K562 (cell line): ENCODE measurements at regions not wholly inside any gene's neighbourhood (a gene's known extent, or its start where the extent isn't known, plus 50 kb on each side); places are given as distances from the start of the nearest gene placed in this dataset.
A peak's percentile ranks its signal among the peaks of the same experiment; 100 is the strongest.

Experiments
- ATAC-seq: fragments of 200-7000 bp; cut with Tn5 transposase; 3 replicates; pipeline ENCODE4 v1.9.1; 2020; ENCODE audit warnings: moderate library complexity
- BruUV-seq: library from RNA; stranded (reverse); fragments of 400-500 nt; replicated peaks from 2 replicates; lab custom pipeline; 2021; lab: Mats Ljungman, UMichigan
- CTCF ChIA-PET: fragments of 300-600 bp; formaldehyde crosslinking; extraction: SDS; loops from one replicate; lab custom pipeline; 2021; ENCODE audit warnings: low intra/inter-chr PET ratio; lab: Yijun Ruan, JAX
- POLR2A ChIA-PET: fragments of 300-600, 350-650 bp; sonication (Branson Sonifier 250); formaldehyde crosslinking; extraction: SDS; loops from one replicate; lab custom pipeline; 2021; ENCODE audit warnings: antibody characterized with exemption, inconsistent platforms; lab: Yijun Ruan, JAX
- DNase-seq, 4 experiments: peaks; one replicate each; pipeline versions ENCODE4 v3.0.0 to v3.0.0-alpha.2; 2011 to 2018; ENCODE audit warnings: low spot score in 3 of 4, mixed read lengths in 3 of 4; ENCODE audit errors: extremely low read depth in 1 of 4
- FAIRE-seq: peaks from 2 replicates; lab custom pipeline; 2011; peaks lifted over from hg19 to GRCh38; lab: Jason Lieb, UNC
- H2AFZ ChIP-seq: 2 replicates; pipeline ENCODE4 v1.6.0; 2011; ENCODE audit warnings: low read depth, low read length, control low read depth, inconsistent platforms
- H3K27ac ChIP-seq: fragments of 200-600 bp; 3 replicates; pipeline ENCODE4 v1.8.0; 2011; ENCODE audit warnings: low read depth, mild to moderate bottlenecking, control low read depth, inconsistent platforms, low read length, moderate library complexity, mixed read lengths; ENCODE audit errors: extremely low read depth
- H3K27me3 ChIP-seq, 2 experiments: fragments of 300-600 bp in 1 of 2; 2 replicates in 1 of 2; 3 replicates in 1 of 2; pipeline versions ENCODE4 v1.6.0 to v1.8.0; 2011; ENCODE audit warnings: inconsistent platforms in 2 of 2, low read length in 2 of 2, mild to moderate bottlenecking in 1 of 2, mixed read lengths in 1 of 2, moderate library complexity in 1 of 2; ENCODE audit not compliant: control insufficient read depth in 2 of 2, insufficient read depth in 2 of 2
- H3K36me3 ChIP-seq: fragments of 300-600 bp; 3 replicates; pipeline ENCODE4 v1.8.0; 2011; ENCODE audit warnings: mild to moderate bottlenecking, low read length, inconsistent platforms; ENCODE audit not compliant: control insufficient read depth, insufficient read depth
- H3K4me1 ChIP-seq, 2 experiments: fragments of 200-600 bp in 1 of 2; replicated peaks in 1 of 2; 2 replicates in 1 of 2; 3 replicates in 1 of 2; pipeline versions ENCODE4 v1.5.1 to v1.8.0; 2011; ENCODE audit warnings: inconsistent platforms in 2 of 2, low read length in 2 of 2, mild to moderate bottlenecking in 1 of 2, mixed read lengths in 1 of 2, moderate library complexity in 1 of 2; ENCODE audit not compliant: control insufficient read depth in 2 of 2, insufficient read depth in 2 of 2
- H3K4me2 ChIP-seq: 2 replicates; pipeline ENCODE4 v1.6.1; 2011; ENCODE audit warnings: low read length, control low read depth, inconsistent platforms, mixed read lengths; ENCODE audit not compliant: insufficient read depth
- H3K4me3 ChIP-seq: fragments of 200-600 bp; sonication (generic), shearing (Covaris generic); 2 replicates; pipeline ENCODE4 v1.5.1; 2016; ENCODE audit warnings: control low read depth, inconsistent platforms
- H3K79me2 ChIP-seq: fragments of 200-600 bp; 3 replicates; pipeline ENCODE4 v1.8.0; 2011; ENCODE audit warnings: low read length, inconsistent platforms; ENCODE audit not compliant: control insufficient read depth, insufficient read depth
- H3K9ac ChIP-seq, 2 experiments: 2 replicates each; pipeline versions ENCODE4 v1.6.0 to v1.6.1; 2011; ENCODE audit warnings: low read depth in 2 of 2, low read length in 2 of 2, control low read depth in 1 of 2, inconsistent platforms in 1 of 2, mild to moderate bottlenecking in 1 of 2, mixed read lengths in 1 of 2; ENCODE audit not compliant: insufficient read depth in 1 of 2
- H3K9me1 ChIP-seq: one replicate; pipeline ENCODE4 v1.6.0; 2011; ENCODE audit warnings: inconsistent platforms, mild to moderate bottlenecking, low read length, moderate library complexity; ENCODE audit not compliant: control insufficient read depth, insufficient read depth
- H3K9me3 ChIP-seq: replicated peaks from 2 replicates; pipeline ENCODE4 v1.5.1; 2011; ENCODE audit warnings: low read depth, low read length, inconsistent platforms; ENCODE audit not compliant: control insufficient read depth, insufficient read depth
- H4K20me1 ChIP-seq: replicated peaks from 2 replicates; pipeline ENCODE4 v1.6.1; 2011; ENCODE audit warnings: low read length, inconsistent platforms, mixed read lengths; ENCODE audit not compliant: control insufficient read depth, insufficient read depth
- KLF13 ChIP-seq: fragments of 450-650 bp; IDR thresholded peaks from 2 replicates; pipeline ENCODE4 v1.6.1; 2016; ENCODE audit warnings: missing genetic modification characterization, low read depth, mild to moderate bottlenecking, missing compliant biosample characterization, moderate library complexity, borderline replicate concordance
- PHTF2 ChIP-seq: fragments of 250-450 bp; sonication (Bioruptor Pico); IDR thresholded peaks from 2 replicates; pipeline ENCODE4 v1.5.0; 2021; ENCODE audit warnings: mild to moderate bottlenecking
- RFX1 ChIP-seq: fragments of 450-650 bp; IDR thresholded peaks from 2 replicates; pipeline ENCODE4 v1.6.1; 2016; ENCODE audit warnings: mild to moderate bottlenecking, moderate library complexity
- TCFL5 ChIP-seq: fragments of 250-450 bp; sonication (Bioruptor Pico); conservative IDR thresholded peaks from 2 replicates; pipeline ENCODE4 v1.6.1; 2021; ENCODE audit warnings: mild to moderate bottlenecking, moderate library complexity, matching md5 sums
- TFE3 ChIP-seq: fragments of 450-650 bp; formaldehyde crosslinking; IDR thresholded peaks from 2 replicates; pipeline ENCODE4 v1.4.0; 2020; ENCODE audit warnings: mild to moderate bottlenecking, mixed read lengths
- XRCC3 ChIP-seq: fragments of 450-650 bp; IDR thresholded peaks from 2 replicates; pipeline ENCODE4 v1.6.1; 2017; ENCODE audit warnings: mild to moderate bottlenecking, moderate library complexity
- ZNF134 ChIP-seq: fragments of 250-450 bp; sonication (Bioruptor Pico); conservative IDR thresholded peaks from 2 replicates; pipeline ENCODE4 v1.4.0; 2020
- ZNF444 ChIP-seq: fragments of 250-450 bp; sonication (Bioruptor Pico); IDR thresholded peaks from 2 replicates; pipeline ENCODE4 v1.4.0; 2020; ENCODE audit warnings: mild to moderate bottlenecking, moderate library complexity
- WGBS: fragments of 100-300 bp; shearing (Covaris generic); methylation state at CpG from one replicate; pipeline ENCODE4 v1.1.6; 2016; ENCODE audit warnings: low coverage, mixed read lengths; ENCODE audit not compliant: insufficient coverage; ENCODE audit errors: missing lambda C conversion rate; 5-methylcytosine and 5-hydroxymethylcytosine counted together
- in situ Hi-C: fragments of 300-500 bp; cut with MboI; formaldehyde crosslinking; loops from 4 replicates; pipeline ENCODE4 v1.15.0; 2018; ENCODE audit warnings: inconsistent platforms, mixed read lengths
- intact Hi-C: fragments of 100-400 bp; cut with micrococcal nuclease; formaldehyde crosslinking; loops from 2 replicates; pipeline ENCODE4 v1.14.2; 2022

DNA sequence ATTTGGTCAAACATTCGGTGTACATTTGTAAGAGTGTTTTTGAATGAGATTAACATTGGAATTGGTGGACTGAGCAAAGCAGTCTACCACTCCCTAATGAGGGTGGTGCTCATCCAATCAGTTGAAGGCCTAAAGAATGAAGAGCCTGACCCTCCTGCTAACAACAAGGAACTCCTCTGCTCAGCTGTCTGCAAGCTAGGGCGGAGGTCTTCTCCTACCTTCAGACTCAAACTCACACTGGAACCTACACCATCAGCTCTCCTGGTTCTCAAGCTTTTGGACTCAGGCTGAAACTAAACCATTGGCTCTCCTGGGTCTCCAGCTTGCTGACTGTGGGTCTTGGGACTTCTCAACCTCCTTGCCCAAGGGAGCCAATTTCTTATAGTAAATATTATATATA lies 55.5 kb upstream of the NPAS2 start:
- FAIRE-seq = no peak
- TF ChIP-seq ZNF134 (CRISPR knock-in tag) (peak; percentile 45; the same call in 1 of the 2 replicates), PHTF2 (CRISPR knock-in tag) (no peak), TCFL5 (CRISPR knock-in tag) (no peak), XRCC3 (no peak), ZNF444 (CRISPR knock-in tag) (no peak), RFX1 (no peak)
- Histone ChIP-seq H3K27ac (no peak overlapping the region), H2AFZ (no peak overlapping the region), H3K9me1 (no peaks in the 10 kb centered on the region), H3K4me2 (no peak overlapping the region), H3K36me3 (no peaks in the 10 kb centered on the region), H4K20me1 (no peaks in the 10 kb centered on the region), H3K79me2 (no peaks in the 10 kb centered on the region), H3K4me1 (no peaks in the 10 kb centered on the region), H3K27me3 (peaks cover 0 to 6% of the 10 kb centered on the region in 2 experiments; a peak in 1 of 5 replicates), H3K9ac (no peak overlapping the region), H3K9me3 (no peaks in the 10 kb centered on the region), H3K4me3 (no peak overlapping the region)
- DNase-seq = no peak
- no TSS peak for BruUV-seq
- POLR2A ChIA-PET = no interaction called here
- 7% methylated on average over 2 of the region's 2 CpGs for WGBS
- CTCF ChIA-PET = no interaction called here
- intact Hi-C loops = no loop called here
- in situ Hi-C loops = no loop called here
- no peak for ATAC-seq

DNA sequence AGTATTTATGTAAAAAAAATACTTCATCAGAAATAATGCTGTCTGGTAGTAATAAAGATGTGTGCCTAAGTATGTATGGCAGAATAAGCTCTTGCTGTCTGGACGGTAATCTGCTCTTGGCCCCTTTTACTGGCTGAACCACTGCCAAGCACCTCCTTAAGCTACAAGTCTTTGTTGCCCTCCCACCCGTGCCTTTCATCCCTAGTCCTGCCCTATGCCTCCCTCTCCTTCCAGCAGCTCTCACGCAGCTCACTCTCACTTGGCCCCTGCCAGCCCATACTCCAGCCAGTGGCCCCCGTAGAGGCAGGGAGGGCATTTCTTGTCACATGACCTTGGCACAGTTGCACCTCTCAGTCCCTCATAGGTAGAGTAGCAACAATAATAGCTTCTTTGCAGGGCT lies 54.5 kb upstream of the NPAS2 start:
- no peaks in the 10 kb centered on the region for H4K20me1 ChIP-seq
- no peak for FAIRE-seq
- WGBS = 0% methylated on average over 4 of the region's 4 CpGs

More for the DNA sequence above, 54.5 kb upstream of the NPAS2 start:
- no peaks in the 10 kb centered on the region for H3K36me3 ChIP-seq
- H3K9me3 ChIP-seq = no peaks in the 10 kb centered on the region
- no peak overlapping the region for H3K4me3 ChIP-seq
- no peak overlapping the region for H3K27ac ChIP-seq
- H3K4me1 ChIP-seq = no peaks in the 10 kb centered on the region
- H3K27me3 ChIP-seq = peaks cover 0 to 6% of the 10 kb centered on the region in 2 experiments; a peak in 1 of 5 replicates
- H3K9me1 ChIP-seq = no peaks in the 10 kb centered on the region
- no TSS peak for BruUV-seq
- no peak overlapping the region for H2AFZ ChIP-seq
- H3K9ac ChIP-seq = no peak overlapping the region
- ChIA-PET CTCF (no interaction called here), POLR2A (interaction anchor here (1.1 kb wide), 1 partner anchor 21 kb away, joined by 3 read pairs; no protein-coding TSS in a partner anchor)
- H3K79me2 ChIP-seq = no peaks in the 10 kb centered on the region
- TF ChIP-seq TFE3 (CRISPR knock-in tag) (peak; percentile 22), KLF13 (tag) (no peak)
- H3K4me2 ChIP-seq = no peak overlapping the region
- DNase-seq (no peak), ATAC-seq (no peak)
- in situ Hi-C loops = no loop called here
- intact Hi-C loops = no loop called here
